HL-60 (cell line): ENCODE measurements at regions not wholly inside any gene's neighbourhood (a gene's known extent, or its start where the extent isn't known, plus 50 kb on each side); places are given as distances from the start of the nearest gene placed in this dataset.

Source experiments
- DNase-seq, 2 experiments: peaks; one replicate each; pipeline ENCODE4 v3.0.0-alpha.2; 2010 to 2020; ENCODE audit warnings: low read depth in 1 of 2, low spot score in 1 of 2
- H3K27ac ChIP-seq: fragments of 250-450 bp; sonication (Bioruptor Pico); replicated peaks from 2 replicates; pipeline ENCODE4 v1.5.1; 2020; ENCODE audit warnings: mild to moderate bottlenecking, moderate library complexity
- H3K27me3 ChIP-seq: fragments of 250-450 bp; sonication (Bioruptor Pico); 2 replicates; pipeline ENCODE4 v1.5.1; 2021; ENCODE audit warnings: mild to moderate bottlenecking, moderate library complexity; ENCODE audit not compliant: insufficient read depth, poor library complexity, severe bottlenecking
- H3K4me3 ChIP-seq: replicated peaks from 2 replicates; pipeline ENCODE4 v1.5.1; 2011; ENCODE audit warnings: mild to moderate bottlenecking, control low read depth, low read length; ENCODE audit not compliant: insufficient read depth
- GABPA ChIP-seq: IDR thresholded peaks from 2 replicates; pipeline ENCODE4 v1.6.1; 2012; ENCODE audit warnings: low read depth
- POLR2AphosphoS5 ChIP-seq: IDR thresholded peaks from 2 replicates; pipeline ENCODE4 v1.6.1; 2012; ENCODE audit warnings: low read depth
- SPI1 ChIP-seq: IDR thresholded peaks from 2 replicates; pipeline ENCODE4 v1.6.1; 2012; ENCODE audit warnings: low read depth, mild to moderate bottlenecking, borderline replicate concordance
- TF ChIP-seq, protein P1 (sequence below): IDR thresholded peaks from 2 replicates; pipeline ENCODE4 v1.6.1; 2012; ENCODE audit warnings: low read depth; ENCODE audit not compliant: insufficient replicate concordance
- TF ChIP-seq, protein P2 (sequence below): IDR thresholded peaks from one replicate; pipeline ENCODE4 v1.5.1; 2011; ENCODE audit warnings: low read length, control low read depth, inconsistent platforms; ENCODE audit not compliant: insufficient read depth

DNA sequence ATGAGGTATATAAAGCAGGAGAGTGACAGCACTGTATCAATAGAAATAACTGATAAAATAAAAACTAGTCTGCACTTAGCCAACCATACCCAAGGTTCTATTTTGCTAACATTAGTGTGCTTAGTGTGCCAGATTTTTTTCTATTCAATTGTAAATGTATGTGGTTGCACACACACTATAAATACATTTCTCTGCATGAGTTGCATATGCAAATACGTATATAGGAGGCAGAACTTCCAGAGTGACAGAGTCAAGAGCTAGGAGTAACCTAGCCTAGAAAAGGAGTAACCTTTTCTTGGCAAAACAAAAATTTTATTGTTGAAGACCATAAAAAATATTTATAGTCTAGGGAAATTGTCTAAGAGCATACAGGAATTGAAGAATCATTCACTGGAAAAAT lies 461.6 kb downstream of the GABRG2 start:
- no peaks in the 10 kb centered on the region for H3K27me3 ChIP-seq
- no peak for DNase-seq
- no peak overlapping the region for H3K4me3 ChIP-seq
- no peak overlapping the region for H3K27ac ChIP-seq
- TF ChIP-seq, protein P1, sequence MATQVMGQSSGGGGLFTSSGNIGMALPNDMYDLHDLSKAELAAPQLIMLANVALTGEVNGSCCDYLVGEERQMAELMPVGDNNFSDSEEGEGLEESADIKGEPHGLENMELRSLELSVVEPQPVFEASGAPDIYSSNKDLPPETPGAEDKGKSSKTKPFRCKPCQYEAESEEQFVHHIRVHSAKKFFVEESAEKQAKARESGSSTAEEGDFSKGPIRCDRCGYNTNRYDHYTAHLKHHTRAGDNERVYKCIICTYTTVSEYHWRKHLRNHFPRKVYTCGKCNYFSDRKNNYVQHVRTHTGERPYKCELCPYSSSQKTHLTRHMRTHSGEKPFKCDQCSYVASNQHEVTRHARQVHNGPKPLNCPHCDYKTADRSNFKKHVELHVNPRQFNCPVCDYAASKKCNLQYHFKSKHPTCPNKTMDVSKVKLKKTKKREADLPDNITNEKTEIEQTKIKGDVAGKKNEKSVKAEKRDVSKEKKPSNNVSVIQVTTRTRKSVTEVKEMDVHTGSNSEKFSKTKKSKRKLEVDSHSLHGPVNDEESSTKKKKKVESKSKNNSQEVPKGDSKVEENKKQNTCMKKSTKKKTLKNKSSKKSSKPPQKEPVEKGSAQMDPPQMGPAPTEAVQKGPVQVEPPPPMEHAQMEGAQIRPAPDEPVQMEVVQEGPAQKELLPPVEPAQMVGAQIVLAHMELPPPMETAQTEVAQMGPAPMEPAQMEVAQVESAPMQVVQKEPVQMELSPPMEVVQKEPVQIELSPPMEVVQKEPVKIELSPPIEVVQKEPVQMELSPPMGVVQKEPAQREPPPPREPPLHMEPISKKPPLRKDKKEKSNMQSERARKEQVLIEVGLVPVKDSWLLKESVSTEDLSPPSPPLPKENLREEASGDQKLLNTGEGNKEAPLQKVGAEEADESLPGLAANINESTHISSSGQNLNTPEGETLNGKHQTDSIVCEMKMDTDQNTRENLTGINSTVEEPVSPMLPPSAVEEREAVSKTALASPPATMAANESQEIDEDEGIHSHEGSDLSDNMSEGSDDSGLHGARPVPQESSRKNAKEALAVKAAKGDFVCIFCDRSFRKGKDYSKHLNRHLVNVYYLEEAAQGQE = no peak
- no peak for TF ChIP-seq POLR2AphosphoS5
- TF ChIP-seq, protein P2, sequence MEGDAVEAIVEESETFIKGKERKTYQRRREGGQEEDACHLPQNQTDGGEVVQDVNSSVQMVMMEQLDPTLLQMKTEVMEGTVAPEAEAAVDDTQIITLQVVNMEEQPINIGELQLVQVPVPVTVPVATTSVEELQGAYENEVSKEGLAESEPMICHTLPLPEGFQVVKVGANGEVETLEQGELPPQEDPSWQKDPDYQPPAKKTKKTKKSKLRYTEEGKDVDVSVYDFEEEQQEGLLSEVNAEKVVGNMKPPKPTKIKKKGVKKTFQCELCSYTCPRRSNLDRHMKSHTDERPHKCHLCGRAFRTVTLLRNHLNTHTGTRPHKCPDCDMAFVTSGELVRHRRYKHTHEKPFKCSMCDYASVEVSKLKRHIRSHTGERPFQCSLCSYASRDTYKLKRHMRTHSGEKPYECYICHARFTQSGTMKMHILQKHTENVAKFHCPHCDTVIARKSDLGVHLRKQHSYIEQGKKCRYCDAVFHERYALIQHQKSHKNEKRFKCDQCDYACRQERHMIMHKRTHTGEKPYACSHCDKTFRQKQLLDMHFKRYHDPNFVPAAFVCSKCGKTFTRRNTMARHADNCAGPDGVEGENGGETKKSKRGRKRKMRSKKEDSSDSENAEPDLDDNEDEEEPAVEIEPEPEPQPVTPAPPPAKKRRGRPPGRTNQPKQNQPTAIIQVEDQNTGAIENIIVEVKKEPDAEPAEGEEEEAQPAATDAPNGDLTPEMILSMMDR = no peak
- no peak for TF ChIP-seq SPI1
- TF ChIP-seq GABPA = no peak

DNA sequence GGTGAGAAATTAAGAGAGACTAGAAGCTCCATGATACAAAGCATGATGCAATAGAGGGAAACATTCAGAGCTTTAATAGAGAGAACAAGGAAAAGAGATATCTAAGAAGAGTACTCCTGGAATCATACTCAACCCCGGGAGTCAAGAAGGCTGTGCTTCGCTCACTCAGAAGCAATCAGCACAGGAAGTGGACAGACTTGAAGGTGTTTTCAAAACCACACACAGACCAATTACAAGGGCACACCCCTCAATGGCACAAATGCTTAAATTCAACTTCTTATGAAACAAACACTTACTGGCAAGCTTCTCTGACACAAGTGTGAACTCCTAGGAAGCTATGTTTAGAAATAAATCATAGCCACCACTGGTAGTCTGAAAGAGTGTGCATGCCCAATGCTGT lies 462.3 kb downstream of the GABRG2 start:
- no peak for DNase-seq
- no peak for TF ChIP-seq SPI1
- TF ChIP-seq, protein P1 = no peak
- TF ChIP-seq, protein P2 = no peak
- TF ChIP-seq GABPA = no peak
- no peak for TF ChIP-seq POLR2AphosphoS5
- H3K27ac ChIP-seq = no peak overlapping the region
- no peaks in the 10 kb centered on the region for H3K27me3 ChIP-seq
- no peak overlapping the region for H3K4me3 ChIP-seq

DNA sequence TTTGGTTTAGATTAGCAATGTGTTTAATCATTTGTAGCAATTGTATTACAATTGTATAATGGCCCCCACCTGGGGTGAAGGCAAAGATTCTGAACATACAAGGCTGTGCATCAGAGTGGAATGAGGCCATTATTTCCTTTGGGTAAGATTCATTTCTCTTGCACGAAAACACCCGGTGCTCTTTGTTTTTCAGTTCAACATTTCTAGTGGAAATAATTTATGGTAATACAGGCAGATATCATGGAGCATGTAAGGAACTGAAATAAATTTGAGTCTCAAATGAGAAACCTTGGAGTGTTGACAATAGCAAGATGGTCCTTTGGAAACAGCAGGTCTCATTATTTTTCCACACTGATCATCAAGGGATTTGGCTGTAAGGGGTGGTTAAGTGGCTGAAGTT lies 475.9 kb downstream of the GABRG2 start:
- H3K27me3 ChIP-seq = no peaks in the 10 kb centered on the region
- DNase-seq = no peak

DNA sequence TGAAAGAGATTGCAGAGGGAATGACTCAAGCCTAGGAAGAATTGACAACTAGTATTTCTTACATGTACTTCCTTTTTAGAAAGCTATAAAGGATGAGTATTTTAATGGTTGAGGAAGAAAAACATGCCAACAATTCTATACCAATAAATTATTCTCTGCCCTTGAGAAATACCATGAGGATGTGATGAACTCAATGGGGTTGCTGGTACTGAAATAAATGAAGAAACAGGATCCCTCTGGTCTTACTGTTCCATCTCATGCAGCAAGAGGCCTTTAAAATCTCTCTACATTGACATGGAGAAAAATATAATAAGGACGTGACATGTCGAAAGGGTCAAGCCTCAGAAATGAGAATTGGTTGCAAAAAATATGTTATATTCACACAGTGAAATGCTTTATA lies 477.3 kb downstream of the GABRG2 start:
- Histone ChIP-seq H3K4me3 (no peak overlapping the region), H3K27me3 (no peaks in the 10 kb centered on the region), H3K27ac (no peak overlapping the region)
- TF ChIP-seq, protein P1 = no peak
- TF ChIP-seq GABPA = no peak
- no peak for TF ChIP-seq POLR2AphosphoS5
- no peak for TF ChIP-seq SPI1
- TF ChIP-seq, protein P2 = no peak
- DNase-seq = no peak

More for the DNA sequence above, 475.9 kb downstream of the GABRG2 start:
- TF ChIP-seq, protein P2 = no peak
- no peak for TF ChIP-seq SPI1
- no peak for TF ChIP-seq GABPA
- no peak for TF ChIP-seq POLR2AphosphoS5
- H3K4me3 ChIP-seq = no peak overlapping the region
- no peak overlapping the region for H3K27ac ChIP-seq
